AG09309 (cell line): ENCODE measurements at regions not wholly inside any gene's neighbourhood (a gene's known extent, or its start where the extent isn't known, plus 50 kb on each side); places are given as distances from the start of the nearest gene placed in this dataset.

Experiments
- DNase-seq: peaks from one replicate; pipeline ENCODE4 v3.0.0-alpha.2; 2010; ENCODE audit warnings: low read depth
- H3K4me3 ChIP-seq: 2 replicates; pipeline ENCODE4 v1.5.1; 2011; ENCODE audit warnings: mild to moderate bottlenecking, low read depth, low read length, moderate library complexity; ENCODE audit not compliant: control insufficient read depth
- CTCF ChIP-seq: IDR thresholded peaks from 2 replicates; pipeline ENCODE4 v1.5.1; 2011; ENCODE audit warnings: mild to moderate bottlenecking, low read depth, low read length, inconsistent platforms; ENCODE audit not compliant: insufficient read depth, control insufficient read depth; ENCODE audit errors: missing control alignments

GRCh38 chr13:62799038-62799535 is 1383.4 kb upstream of the PCDH20 start:
- H3K4me3 ChIP-seq, result no peak overlapping the region
- no peak for DNase-seq
- TF ChIP-seq CTCF, result no peak

- TF ChIP-seq CTCF, result no peak
- H3K4me3 ChIP-seq, result no peak overlapping the region
- DNase-seq, result no peak
Observed at GRCh38 chr13:62793850-62794249, 1378.2 kb upstream of the PCDH20 start.

GRCh38 chr13:62781866-62782265 is 1366.2 kb upstream of the PCDH20 start:
- H3K4me3 ChIP-seq, result no peak overlapping the region
- TF ChIP-seq CTCF, result no peak
- DNase-seq, result no peak

GRCh38 chr13:62779161-62779560 is 1363.5 kb upstream of the PCDH20 start:
- no peak overlapping the region for H3K4me3 ChIP-seq
- no peak for TF ChIP-seq CTCF
- DNase-seq, result no peak

GRCh38 chr13:62767473-62767872 is 1351.8 kb upstream of the PCDH20 start:
- no peak for TF ChIP-seq CTCF
- DNase-seq, result no peak
- no peak overlapping the region for H3K4me3 ChIP-seq

- TF ChIP-seq CTCF, result no peak
- H3K4me3 ChIP-seq, result no peak overlapping the region
- DNase-seq, result no peak
Observed at GRCh38 chr13:62760724-62761123, 1345.1 kb upstream of the PCDH20 start.

GRCh38 chr13:62747629-62748028 is 1332.0 kb upstream of the PCDH20 start:
- no peak overlapping the region for H3K4me3 ChIP-seq
- DNase-seq, result no peak
- TF ChIP-seq CTCF, result no peak
